ENCODE measurements at regions not wholly inside any gene's neighbourhood (a gene's known extent, or its start where the extent isn't known, plus 50 kb on each side); places are given as distances from the start of the nearest gene placed in this dataset.
A peak's percentile ranks its signal among the peaks of the same experiment; 100 is the strongest.

- DNase-seq, result no peak
Observed at GRCh38 chr2:8448824-8449556, 232.9 kb upstream of the ID2 start.

- DNase-seq, result no peak
Observed at GRCh38 chr2:8451273-8451672, 230.6 kb upstream of the ID2 start.

GRCh38 chr2:8452296-8452695 is 229.6 kb upstream of the ID2 start:
- no peak for DNase-seq

- no peak for DNase-seq
Observed at GRCh38 chr2:8452979-8453903, 228.6 kb upstream of the ID2 start.

GRCh38 chr2:8453904-8454302 is 228.0 kb upstream of the ID2 start:
- DNase-seq, result no peak

- no peak for DNase-seq
Observed at GRCh38 chr2:8454797-8455196, 227.1 kb upstream of the ID2 start.

- DNase-seq, result peak in 1 of 2 donors; percentile 20
Observed at GRCh38 chr2:8455236-8456150, 226.4 kb upstream of the ID2 start.

GRCh38 chr2:8456151-8457091 is 225.4 kb upstream of the ID2 start:
- peak; percentile 28 to 68 for DNase-seq

GRCh38 chr2:8457092-8457481 is 224.8 kb upstream of the ID2 start:
- peak in 1 of 2 donors; percentile 35 for DNase-seq

GRCh38 chr2:8457699-8458502 is 224.0 kb upstream of the ID2 start:
- DNase-seq, result peak in 1 of 2 donors; percentile 44

- DNase-seq, result no peak
Observed at GRCh38 chr2:8458503-8459459, 223.1 kb upstream of the ID2 start.

- DNase-seq, result no peak
Observed at GRCh38 chr2:8459474-8459873, 222.4 kb upstream of the ID2 start.

- no peak for DNase-seq
Observed at GRCh38 chr2:8461341-8461740, 220.5 kb upstream of the ID2 start.

- no peak for DNase-seq
Observed at GRCh38 chr2:8462280-8462679, 219.6 kb upstream of the ID2 start.

- DNase-seq, result no peak
Observed at GRCh38 chr2:8462899-8463648, 218.8 kb upstream of the ID2 start.

- DNase-seq, result no peak
Observed at GRCh38 chr2:8465560-8465959, 216.3 kb upstream of the ID2 start.

GRCh38 chr2:8469709-8470493 is 212.0 kb upstream of the ID2 start:
- DNase-seq, result no peak
